GM12878 (cell line): ENCODE measurements at regions not wholly inside any gene's neighbourhood (a gene's known extent, or its start where the extent isn't known, plus 50 kb on each side); places are given as distances from the start of the nearest gene placed in this dataset.
A peak's percentile ranks its signal among the peaks of the same experiment; 100 is the strongest.

Experiments
- ATAC-seq: fragments of 200-7000 bp; cut with Tn5 transposase; 3 replicates; pipeline ENCODE4 v1.9.1; 2020; ENCODE audit warnings: mild to moderate bottlenecking, moderate library complexity
- BruUV-seq: library from RNA; stranded (reverse); fragments of 400-500 nt; replicated peaks from 2 replicates; lab custom pipeline; 2021; lab: Mats Ljungman, UMichigan
- CTCF ChIA-PET: fragments of 300-600 bp; sonication (Branson Sonifier 250); formaldehyde crosslinking; extraction: SDS; loops from one replicate; lab custom pipeline; 2021; ENCODE audit warnings: inconsistent platforms; lab: Yijun Ruan, JAX
- POLR2A ChIA-PET: fragments of 350-600 bp; formaldehyde crosslinking; extraction: SDS; loops from one replicate; lab custom pipeline; 2021; ENCODE audit warnings: inconsistent platforms; lab: Charles Lee
- RAD21 ChIA-PET: fragments of 300-600 bp; sonication (Branson Sonifier 250); formaldehyde crosslinking; loops from one replicate; lab custom pipeline; 2023; ENCODE audit warnings: antibody characterized with exemption; ENCODE audit not compliant: unreplicated experiment; lab: Charles Lee
- SMC1A ChIA-PET: fragments of 300-600 bp; sonication (Branson Sonifier 250); formaldehyde crosslinking; loops from one replicate; lab custom pipeline; 2023; ENCODE audit not compliant: unreplicated experiment, uncharacterized antibody; lab: Charles Lee
- DNase-seq: peaks from one replicate; pipeline ENCODE4 v3.0.0-alpha.2; 2011; ENCODE audit warnings: low read depth, low spot score
- FAIRE-seq: peaks from 3 replicates; lab custom pipeline; 2011; peaks lifted over from hg19 to GRCh38; lab: Jason Lieb, UNC
- H2AFZ ChIP-seq: 2 replicates; pipeline ENCODE4 v1.6.0; 2011; ENCODE audit warnings: low read depth, low read length, control low read depth; ENCODE audit not compliant: control insufficient read depth
- H3K27ac ChIP-seq: 2 replicates; pipeline ENCODE4 v1.5.1; 2011; ENCODE audit warnings: control low read depth; ENCODE audit not compliant: control insufficient read depth, insufficient read depth
- H3K27me3 ChIP-seq, 2 experiments: replicated peaks in 1 of 2; 2 replicates each; pipeline versions ENCODE4 v1.6.0 to v1.6.1; 2011; ENCODE audit warnings: low read length in 1 of 2; ENCODE audit not compliant: control insufficient read depth in 2 of 2, insufficient read depth in 2 of 2
- H3K36me3 ChIP-seq, 2 experiments: 2 replicates each; pipeline ENCODE4 v1.5.1; 2011; ENCODE audit warnings: low read length in 1 of 2; ENCODE audit not compliant: control insufficient read depth in 2 of 2, insufficient read depth in 2 of 2
- H3K4me1 ChIP-seq: 2 replicates; pipeline ENCODE4 v1.6.1; 2011; ENCODE audit warnings: mild to moderate bottlenecking, low read length, moderate library complexity, mixed read lengths; ENCODE audit not compliant: control insufficient read depth, insufficient read depth
- H3K4me2 ChIP-seq: 2 replicates; pipeline ENCODE4 v1.6.0; 2011; ENCODE audit warnings: control low read depth; ENCODE audit not compliant: control insufficient read depth, insufficient read depth
- H3K4me3 ChIP-seq: fragments of 200-600 bp; sonication (generic); 2 replicates; pipeline ENCODE4 v1.5.1; 2016
- H3K79me2 ChIP-seq: 2 replicates; pipeline ENCODE4 v1.6.0; 2011; ENCODE audit warnings: low read length; ENCODE audit not compliant: control insufficient read depth, insufficient read depth
- H3K9ac ChIP-seq: 2 replicates; pipeline ENCODE4 v1.8.0; 2011; ENCODE audit warnings: low read length, control low read depth, mixed read lengths; ENCODE audit not compliant: control insufficient read depth, insufficient read depth
- H3K9me3 ChIP-seq: replicated peaks from 3 replicates; pipeline ENCODE4 v1.5.1; 2011; ENCODE audit warnings: mild to moderate bottlenecking, low read length; ENCODE audit not compliant: control insufficient read depth, insufficient read depth
- H4K20me1 ChIP-seq: 2 replicates; pipeline ENCODE4 v1.6.0; 2011; ENCODE audit not compliant: control insufficient read depth, insufficient read depth
- BACH1 ChIP-seq: fragments of 450-650 bp; IDR thresholded peaks from 2 replicates; pipeline ENCODE4 v1.6.1; 2017; ENCODE audit warnings: mild to moderate bottlenecking, borderline replicate concordance
- CHD4 ChIP-seq: fragments of 200-600 bp; sonication (generic); IDR thresholded peaks from 2 replicates; pipeline ENCODE4 v1.6.1; 2016; ENCODE audit warnings: mild to moderate bottlenecking
- EZH2 ChIP-seq: IDR thresholded peaks from 2 replicates; pipeline ENCODE4 v1.6.1; 2012; ENCODE audit warnings: low read depth, mild to moderate bottlenecking, control low read depth, inconsistent platforms, low read length, borderline replicate concordance; ENCODE audit not compliant: control insufficient read depth
- IKZF1 ChIP-seq: fragments of 450-650 bp; conservative IDR thresholded peaks from 2 replicates; pipeline ENCODE4 v1.6.1; 2017; ENCODE audit warnings: antibody characterized with exemption, mild to moderate bottlenecking
- IKZF2 ChIP-seq, 2 experiments: fragments of 450-650 bp; IDR thresholded peaks; 2 replicates each; pipeline ENCODE4 v1.6.1; 2017; ENCODE audit warnings: mild to moderate bottlenecking in 2 of 2, moderate library complexity in 2 of 2
- MTA2 ChIP-seq: fragments of 450-650 bp; IDR thresholded peaks from 2 replicates; pipeline ENCODE4 v1.6.1; 2016; ENCODE audit warnings: low read depth, mild to moderate bottlenecking, moderate library complexity
- RUNX3 ChIP-seq: IDR thresholded peaks from 2 replicates; pipeline ENCODE4 v1.6.1; 2012; ENCODE audit warnings: low read length, inconsistent platforms
- SIX5 ChIP-seq: IDR thresholded peaks from 2 replicates; pipeline ENCODE4 v1.6.1; 2011; ENCODE audit warnings: mild to moderate bottlenecking, low read depth, low read length, moderate library complexity; ENCODE audit not compliant: severe bottlenecking
- SPI1 ChIP-seq: IDR thresholded peaks from 2 replicates; pipeline ENCODE4 v1.6.1; 2011; ENCODE audit warnings: low read depth, mild to moderate bottlenecking, low read length, moderate library complexity, borderline replicate concordance; ENCODE audit not compliant: insufficient read depth
- ZNF207 ChIP-seq: fragments of 450-650 bp; IDR thresholded peaks from 2 replicates; pipeline ENCODE4 v1.6.1; 2014; ENCODE audit warnings: antibody characterized with exemption, mild to moderate bottlenecking, borderline replicate concordance
- WGBS: methylation state at CpG from one replicate; pipeline ENCODE4 v1.1.6; 2016; ENCODE audit warnings: low lambda C conversion rate; ENCODE audit not compliant: insufficient replicate concordance, insufficient coverage; ENCODE audit errors: missing lambda C conversion rate; 5-methylcytosine and 5-hydroxymethylcytosine counted together
- in situ Hi-C: fragments of 300-500 bp; cut with MboI; formaldehyde crosslinking; loops from 9 replicates; pipeline ENCODE4 v1.14.3; 2018; ENCODE audit warnings: mixed read lengths
- intact Hi-C: fragments of 100-400 bp; cut with micrococcal nuclease; formaldehyde crosslinking; loops from one replicate; pipeline ENCODE4 v1.14.2; 2022; ENCODE audit not compliant: unreplicated experiment
- TF ChIP-seq, protein P1 (sequence below): fragments of 150-350 bp; IDR thresholded peaks from 2 replicates; pipeline ENCODE4 v1.6.1; 2016; ENCODE audit warnings: low read depth, low read length

DNA sequence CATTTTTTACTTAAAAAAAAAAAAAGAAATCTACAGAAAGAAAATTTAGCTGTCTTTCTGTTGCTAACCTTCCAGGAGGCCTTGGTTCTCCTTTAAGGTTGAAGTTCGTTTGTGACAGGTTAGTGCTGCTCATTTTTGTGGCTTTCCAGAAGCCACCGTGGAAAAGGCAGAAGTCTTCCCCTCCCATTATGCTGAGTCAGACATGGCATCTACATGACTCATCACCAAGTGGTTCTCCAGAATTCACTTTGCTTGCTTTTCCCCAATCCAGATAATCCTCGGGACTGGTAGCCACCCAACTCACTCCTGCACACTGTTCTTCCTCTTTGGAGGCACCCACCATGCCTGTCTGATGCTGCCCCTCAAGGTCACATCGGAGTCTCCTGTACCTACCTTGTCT, 228.7 kb downstream of the PIK3C3 start:
- Histone ChIP-seq H3K9me3 (no peaks in the 10 kb centered on the region), H4K20me1 (no peaks in the 10 kb centered on the region; the same call in 1 of the 2 replicates), H3K36me3 (no peaks in the 10 kb centered on the region), H3K9ac (no peak overlapping the region), H3K4me1 (no peaks in the 10 kb centered on the region), H3K79me2 (no peaks in the 10 kb centered on the region), H3K27ac (no peak overlapping the region), H2AFZ (no peak overlapping the region), H3K4me3 (no peak overlapping the region), H3K27me3 (no peaks in the 10 kb centered on the region), H3K4me2 (no peak overlapping the region)
- BruUV-seq = no TSS peak
- ATAC-seq = no peak
- intact Hi-C loops (loop anchor here (10.0 kb wide), 1 partner anchor 159 kb away; no protein-coding TSS in a partner anchor), in situ Hi-C loops (no loop called here)
- no peak for FAIRE-seq
- WGBS = 7% methylated on average over 4 of the region's 4 CpGs
- RAD21 ChIA-PET = interaction anchor here (2.6 kb wide), 1 partner anchor 69 kb away, joined by 18 read pairs; no protein-coding TSS in a partner anchor
- CTCF ChIA-PET = interaction anchor here (1.3 to 7.4 kb wide), 2 partner anchors 52 to 69 kb away, joined by 3 to 67 read pairs; no protein-coding TSS in a partner anchor
- SMC1A ChIA-PET = interaction anchor here (1.0 to 11.6 kb wide), 8 partner anchors 16 to 130 kb away, joined by 3 to 135 read pairs (median 4); no protein-coding TSS in a partner anchor
- TF ChIP-seq SIX5 (no peak), RUNX3 (no peak), BACH1 (peak; percentile 67; the same call in 1 of the 2 replicates), IKZF2 (IDR thresholded peaks at IDR 0.05) (0 out of 4 replicates have a peak, but pooled peaks of 1 of the 2 experiments have one; percentile 10)
- no peak for DNase-seq
- POLR2A ChIA-PET = no interaction called here

DNA sequence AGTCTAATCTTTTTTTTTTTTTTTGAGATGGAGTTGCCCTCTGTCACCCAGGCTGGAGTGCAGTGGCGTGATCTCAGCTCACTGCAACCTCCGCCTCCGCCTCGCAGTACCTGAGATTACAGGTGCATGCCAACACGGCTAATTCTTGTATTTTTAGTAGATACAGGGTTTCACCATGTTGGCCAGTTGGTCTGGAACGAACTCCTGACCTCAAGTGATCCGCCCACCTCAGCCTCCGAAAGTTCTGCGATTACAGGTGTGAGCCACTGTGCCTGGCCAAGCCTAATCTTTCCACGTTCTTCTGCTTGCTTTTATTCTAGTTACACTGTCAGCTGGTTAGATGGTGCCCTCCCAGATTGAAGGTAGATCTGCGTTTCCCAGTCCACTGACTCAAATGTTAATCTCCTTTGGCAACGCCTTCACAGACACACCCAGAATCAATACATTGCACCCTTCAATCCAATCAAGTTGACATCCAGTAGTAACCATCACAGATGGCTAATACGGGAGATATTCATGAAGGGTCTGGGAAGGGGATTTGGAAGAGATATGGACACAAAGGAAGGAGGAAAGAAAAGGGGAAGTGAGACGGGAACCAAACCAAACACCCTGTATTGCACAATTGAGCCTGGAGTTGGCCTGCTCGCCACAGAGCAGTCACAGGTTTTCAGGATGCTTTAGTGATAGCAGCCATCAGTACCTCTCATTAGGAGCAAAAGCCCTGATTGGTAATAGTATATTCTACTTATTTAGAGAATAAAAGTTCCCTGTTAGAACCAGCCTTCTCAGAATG, 229.8 kb downstream of the PIK3C3 start:
- BruUV-seq = no TSS peak
- no peak overlapping the region for H3K9ac ChIP-seq
- SMC1A ChIA-PET = interaction anchor here (0.9 to 11.6 kb wide), 5 partner anchors 31 to 88 kb away, joined by 3 to 135 read pairs (median 4); no protein-coding TSS in a partner anchor
- POLR2A ChIA-PET = no interaction called here
- ATAC-seq (no peak), DNase-seq (no peak), FAIRE-seq (no peak)
- no peak overlapping the region for H2AFZ ChIP-seq
- H3K4me2 ChIP-seq = no peak overlapping the region
- WGBS = 56% methylated on average over 15 of the region's 15 CpGs
- in situ Hi-C loops = no loop called here
- no peaks in the 10 kb centered on the region; the same call in 2 of the 3 replicates for H3K9me3 ChIP-seq
- CTCF ChIA-PET = interaction anchor here (0.9 to 7.4 kb wide), 3 partner anchors 41 to 70 kb away, joined by 3 to 67 read pairs (median 3); no protein-coding TSS in a partner anchor
- no peak overlapping the region for H3K4me3 ChIP-seq
- no peaks in the 10 kb centered on the region for H3K27me3 ChIP-seq
- no peaks in the 10 kb centered on the region for H3K36me3 ChIP-seq
- no peaks in the 10 kb centered on the region for H3K79me2 ChIP-seq
- RAD21 ChIA-PET = interaction anchor here (2.6 kb wide), 1 partner anchor 70 kb away, joined by 18 read pairs; no protein-coding TSS in a partner anchor
- intact Hi-C loops = loop anchor here (10.0 kb wide), 1 partner anchor 160 kb away; no protein-coding TSS in a partner anchor
- no peaks in the 10 kb centered on the region; the same call in 1 of the 2 replicates for H4K20me1 ChIP-seq
- no peak overlapping the region for H3K27ac ChIP-seq
- no peaks in the 10 kb centered on the region for H3K4me1 ChIP-seq
- peak; percentile 43 for TF ChIP-seq IKZF1
- TF ChIP-seq ZNF207 = no peak
- peak; percentile 74 for TF ChIP-seq SPI1
- no peak for TF ChIP-seq CHD4
- TF ChIP-seq IKZF2 (IDR thresholded peaks at IDR 0.05) = peak; percentile 54; a peak in 2 of 4 replicates
- TF ChIP-seq EZH2 = no peak
- TF ChIP-seq MTA2 = no peak
- TF ChIP-seq, protein P1, sequence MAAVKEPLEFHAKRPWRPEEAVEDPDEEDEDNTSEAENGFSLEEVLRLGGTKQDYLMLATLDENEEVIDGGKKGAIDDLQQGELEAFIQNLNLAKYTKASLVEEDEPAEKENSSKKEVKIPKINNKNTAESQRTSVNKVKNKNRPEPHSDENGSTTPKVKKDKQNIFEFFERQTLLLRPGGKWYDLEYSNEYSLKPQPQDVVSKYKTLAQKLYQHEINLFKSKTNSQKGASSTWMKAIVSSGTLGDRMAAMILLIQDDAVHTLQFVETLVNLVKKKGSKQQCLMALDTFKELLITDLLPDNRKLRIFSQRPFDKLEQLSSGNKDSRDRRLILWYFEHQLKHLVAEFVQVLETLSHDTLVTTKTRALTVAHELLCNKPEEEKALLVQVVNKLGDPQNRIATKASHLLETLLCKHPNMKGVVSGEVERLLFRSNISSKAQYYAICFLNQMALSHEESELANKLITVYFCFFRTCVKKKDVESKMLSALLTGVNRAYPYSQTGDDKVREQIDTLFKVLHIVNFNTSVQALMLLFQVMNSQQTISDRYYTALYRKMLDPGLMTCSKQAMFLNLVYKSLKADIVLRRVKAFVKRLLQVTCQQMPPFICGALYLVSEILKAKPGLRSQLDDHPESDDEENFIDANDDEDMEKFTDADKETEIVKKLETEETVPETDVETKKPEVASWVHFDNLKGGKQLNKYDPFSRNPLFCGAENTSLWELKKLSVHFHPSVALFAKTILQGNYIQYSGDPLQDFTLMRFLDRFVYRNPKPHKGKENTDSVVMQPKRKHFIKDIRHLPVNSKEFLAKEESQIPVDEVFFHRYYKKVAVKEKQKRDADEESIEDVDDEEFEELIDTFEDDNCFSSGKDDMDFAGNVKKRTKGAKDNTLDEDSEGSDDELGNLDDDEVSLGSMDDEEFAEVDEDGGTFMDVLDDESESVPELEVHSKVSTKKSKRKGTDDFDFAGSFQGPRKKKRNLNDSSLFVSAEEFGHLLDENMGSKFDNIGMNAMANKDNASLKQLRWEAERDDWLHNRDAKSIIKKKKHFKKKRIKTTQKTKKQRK = no peak
